ENCODE measurements at regions not wholly inside any gene's neighbourhood (a gene's known extent, or its start where the extent isn't known, plus 50 kb on each side); places are given as distances from the start of the nearest gene placed in this dataset.
"Not testable (repeated sequence)": the region's sequence is repeated elsewhere in the genome, so short reads cannot be mapped to it uniquely, and the experiment has no call there.

DNA sequence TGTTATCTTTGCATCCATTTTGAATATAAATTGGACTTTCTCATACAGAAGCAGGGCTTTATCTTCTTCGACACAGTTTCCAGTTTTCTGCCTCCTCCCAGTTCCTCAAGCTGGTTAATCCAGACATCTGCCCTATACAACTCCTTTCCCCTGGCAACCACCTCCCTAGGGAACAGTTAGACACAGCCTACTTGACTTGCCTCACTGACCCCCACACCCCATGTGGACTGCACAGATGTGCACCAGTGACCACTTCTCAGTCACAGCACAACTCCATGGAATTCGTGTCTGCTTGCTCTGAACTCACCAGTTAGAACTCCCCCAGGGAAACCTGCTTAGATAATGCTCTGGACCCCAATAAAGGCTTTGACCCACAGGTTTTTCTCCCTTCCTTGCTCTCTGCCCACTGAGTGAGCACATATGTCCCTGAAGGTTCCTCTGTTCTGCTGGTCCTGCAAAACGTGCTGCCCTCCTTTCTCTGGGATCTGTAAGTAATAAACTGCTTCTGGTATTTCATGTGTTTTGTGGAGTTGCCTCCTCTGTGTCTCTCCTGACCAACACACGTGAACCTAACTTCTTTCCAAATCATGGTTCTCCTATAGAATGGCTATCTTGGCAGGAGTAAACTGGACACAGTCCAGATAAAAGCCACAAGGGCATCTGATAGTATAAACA lies 351.2 kb downstream of the CD83 start:
- DNase-seq, result no peak

DNA sequence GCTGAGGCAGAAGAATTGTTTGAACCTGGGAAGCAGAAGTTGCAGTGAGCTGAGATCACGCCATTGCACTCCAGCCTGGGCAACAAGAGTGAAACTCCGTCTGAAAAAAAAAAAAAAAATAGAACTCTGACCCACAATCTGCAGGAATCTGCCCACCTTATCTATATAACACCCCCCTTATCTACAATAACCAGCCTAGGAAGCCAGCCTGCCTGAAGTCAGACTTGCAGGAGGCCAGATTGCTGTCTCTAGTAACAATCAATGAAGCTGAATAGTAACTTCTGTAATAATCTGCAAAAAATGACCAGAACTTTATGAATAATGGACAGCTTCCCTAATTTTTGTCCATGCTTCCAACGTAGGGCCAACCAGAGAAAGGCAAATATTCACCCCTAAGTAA lies 352.5 kb downstream of the CD83 start:
- no peak for DNase-seq

DNA sequence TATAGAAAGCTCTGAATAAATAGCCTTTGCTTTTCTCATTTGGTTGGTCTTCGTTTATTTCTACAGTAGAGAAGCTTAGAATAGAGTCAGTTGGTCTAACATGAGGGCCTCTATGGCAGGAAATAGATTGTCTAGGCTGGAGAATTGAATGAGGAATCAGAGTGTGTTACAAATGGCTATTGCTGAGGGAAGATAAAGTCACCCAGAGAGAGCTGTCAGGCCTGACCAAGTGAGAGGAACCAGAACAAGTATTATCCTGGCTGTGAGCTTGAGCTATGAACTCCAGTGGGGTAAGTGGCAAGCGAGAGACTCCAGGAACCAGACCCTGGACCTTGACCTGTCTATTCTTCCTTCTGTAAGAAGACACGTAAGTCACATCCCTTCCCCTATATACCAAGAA lies 353.1 kb downstream of the CD83 start:
- DNase-seq, result no peak

DNA sequence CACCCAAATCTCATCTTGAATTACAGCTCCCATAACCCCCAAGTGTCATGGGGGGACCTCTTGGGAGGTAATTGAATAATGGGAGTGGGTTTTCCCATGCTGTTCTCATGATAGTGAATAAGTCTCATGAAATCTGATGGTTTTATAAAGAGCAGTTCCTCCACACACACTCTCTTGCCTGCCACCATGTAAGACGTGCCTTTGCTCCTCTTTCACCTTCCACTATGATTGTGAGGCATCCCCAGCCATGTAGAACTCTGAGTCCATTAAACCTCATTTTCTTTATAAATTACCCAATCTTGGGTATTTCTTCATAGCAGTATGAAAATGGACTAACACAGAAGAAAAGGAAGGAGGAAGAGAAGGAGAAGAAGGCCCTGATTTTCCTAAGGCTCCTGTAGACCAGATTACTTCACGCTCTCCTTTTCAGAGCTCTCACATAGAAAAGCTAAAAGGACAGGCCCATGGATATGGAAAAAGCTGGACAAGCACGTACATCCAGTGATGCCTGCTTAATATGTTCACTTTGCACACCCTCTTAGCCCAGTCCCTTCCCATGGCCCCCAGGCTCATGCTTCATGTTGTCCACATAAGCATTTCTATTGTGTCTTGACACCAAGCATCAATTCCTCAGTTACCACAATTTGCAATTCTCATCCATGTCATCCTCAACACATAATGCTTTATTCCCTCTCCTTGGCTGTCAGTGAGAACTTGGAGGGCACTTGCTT lies 354.8 kb downstream of the CD83 start:
- DNase-seq, result no peak

DNA sequence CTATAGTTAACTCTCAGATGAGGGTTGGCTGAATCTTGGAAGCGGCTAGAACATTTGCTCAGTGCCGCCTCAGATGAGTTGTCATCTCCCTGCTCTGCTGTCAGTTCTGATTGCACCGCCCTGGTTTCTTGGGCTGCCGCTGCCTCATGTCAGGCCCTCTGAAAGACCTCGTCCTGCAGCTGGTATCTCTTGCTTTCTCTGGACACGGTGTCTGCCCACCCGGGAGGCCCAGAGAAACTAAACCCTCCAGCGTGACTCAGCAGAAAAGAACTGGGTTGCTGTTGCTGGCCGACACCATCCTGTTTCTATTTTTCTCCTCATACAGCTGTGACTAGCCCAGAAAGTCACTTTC lies 355.4 kb downstream of the CD83 start:
- DNase-seq, result no peak

DNA sequence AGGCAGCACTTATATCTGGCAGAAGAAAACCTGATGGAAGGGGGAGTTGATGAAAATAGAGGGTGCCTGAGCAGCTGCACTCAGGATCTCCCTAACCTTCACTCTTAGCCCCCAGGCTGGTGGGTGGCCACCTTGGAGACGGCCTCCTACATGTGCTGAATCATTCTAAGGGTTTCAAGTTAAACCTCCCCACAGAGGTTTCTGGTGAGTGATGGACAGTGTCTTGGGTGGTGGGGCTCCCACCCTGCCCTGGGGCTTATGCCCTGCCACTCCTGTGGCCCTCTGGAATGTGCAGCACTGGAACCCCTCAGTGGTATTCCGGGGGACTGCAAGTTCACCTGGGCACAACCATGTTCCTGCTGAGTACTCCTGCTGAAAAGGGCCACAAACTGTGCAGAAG lies 357.2 kb downstream of the CD83 start:
- no peak for DNase-seq

DNA sequence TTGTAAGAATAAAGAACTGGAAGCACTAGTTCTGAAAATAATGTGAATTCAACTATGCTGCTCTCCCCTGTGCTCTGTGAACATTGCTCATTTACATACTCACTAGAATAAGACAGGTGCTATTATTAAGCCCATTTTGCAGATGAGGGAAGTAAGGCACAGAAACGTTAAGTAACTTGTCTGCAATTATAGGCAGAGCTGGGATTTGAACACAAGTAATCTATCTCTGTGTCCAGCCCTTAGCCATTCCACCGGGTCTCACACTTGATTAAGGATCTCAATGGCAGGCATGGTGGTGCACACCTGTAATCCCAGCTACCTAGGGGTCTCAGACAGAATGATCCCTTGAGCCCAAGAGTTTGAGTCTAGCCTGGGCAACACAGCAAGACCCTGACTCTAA lies 357.7 kb downstream of the CD83 start:
- DNase-seq, result no peak

DNA sequence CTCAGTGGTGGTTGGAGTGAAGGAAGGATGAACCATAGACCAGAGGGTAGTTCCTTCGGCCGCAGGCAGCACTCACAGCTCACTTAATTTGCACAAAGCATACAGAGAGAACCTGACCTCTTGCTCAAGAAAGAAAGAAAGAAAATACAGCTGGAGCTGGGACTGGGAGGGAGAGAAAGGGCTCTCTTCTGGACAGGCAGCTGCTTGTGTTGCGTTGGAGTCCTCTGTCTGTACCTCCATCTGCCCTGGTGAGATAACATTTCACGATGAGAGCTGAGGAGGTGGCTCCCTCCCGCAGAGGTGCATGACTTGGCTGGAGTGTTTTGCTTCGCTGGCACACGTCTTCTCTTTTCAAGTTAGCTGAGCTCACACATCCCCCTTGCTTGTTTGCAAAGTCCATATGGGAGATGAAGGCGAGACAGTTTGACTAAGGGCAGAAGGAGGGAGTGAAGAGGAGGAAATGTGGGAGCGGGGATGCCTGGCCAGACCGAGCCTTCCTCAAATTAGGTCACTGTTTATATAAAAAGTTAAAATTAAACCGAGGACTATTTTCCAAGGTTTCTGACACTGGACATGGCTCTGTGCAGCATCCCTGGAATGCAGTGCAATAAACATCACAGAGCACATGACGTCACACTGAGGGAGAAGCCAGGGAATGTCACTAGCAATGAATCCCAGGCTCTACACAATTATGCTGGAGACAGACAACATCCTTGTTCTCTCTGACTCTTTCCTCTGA lies 359.4 kb downstream of the CD83 start:
- peak; percentile 79 for DNase-seq

DNA sequence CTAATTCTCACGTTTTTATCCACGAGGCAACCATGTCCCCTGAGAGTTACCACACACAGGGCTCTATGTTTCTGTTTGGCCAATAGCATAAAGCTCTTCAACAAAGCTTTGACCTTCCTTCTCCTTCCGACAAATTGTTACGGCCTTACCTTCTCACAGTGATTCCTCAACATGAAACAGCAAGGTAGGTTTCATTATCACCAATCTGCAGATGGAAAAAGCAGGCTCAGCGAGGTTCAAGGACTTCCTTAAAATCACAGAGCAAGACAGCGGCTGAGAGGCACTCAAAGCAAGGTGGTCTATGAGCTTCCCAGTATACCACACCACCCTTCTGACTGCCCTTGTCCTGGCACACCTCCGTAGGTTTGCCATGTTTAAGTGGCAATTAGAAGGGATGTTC lies 360.0 kb downstream of the CD83 start:
- DNase-seq, result no peak

DNA sequence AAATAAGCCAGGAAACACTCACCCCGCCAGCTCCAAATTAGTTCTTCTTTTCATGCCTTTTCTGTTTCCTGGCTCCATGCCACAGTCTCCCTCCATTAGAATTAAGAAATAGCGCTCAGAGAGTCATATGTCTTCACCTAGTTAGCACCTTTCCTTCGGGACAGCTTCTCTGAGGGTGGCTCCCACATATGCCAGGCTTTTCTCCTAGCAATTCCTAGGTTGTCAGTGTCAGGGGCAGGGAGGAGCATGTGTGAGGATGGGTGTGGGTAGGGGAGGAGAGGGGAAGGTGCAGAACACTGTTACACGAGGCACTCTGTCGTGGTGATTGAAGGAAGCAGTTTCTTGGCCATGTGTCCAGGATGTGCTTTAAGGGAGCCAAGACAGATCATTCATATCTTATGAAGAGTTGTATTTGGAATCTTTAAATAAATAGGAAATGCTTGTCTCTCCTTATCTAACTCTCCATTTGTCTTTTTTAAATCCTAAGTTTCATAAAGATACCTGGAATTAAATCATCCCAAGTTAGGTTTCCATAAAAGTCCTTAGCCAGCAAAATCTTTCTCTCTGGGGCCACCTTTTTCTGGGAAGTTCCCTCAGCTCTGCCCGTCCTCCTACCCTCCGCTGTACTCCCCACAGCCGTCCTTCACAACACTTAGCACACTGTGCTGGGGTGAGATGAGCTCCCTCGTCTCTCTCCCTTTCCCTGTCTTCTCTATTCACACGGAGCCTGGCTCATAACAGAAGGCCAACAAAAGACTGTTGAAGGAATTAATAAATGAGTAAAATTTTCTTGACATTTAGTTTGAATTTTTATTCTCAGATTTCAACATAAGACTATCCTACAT lies 361.0 kb downstream of the CD83 start:
- DNase-seq, result no peak

DNA sequence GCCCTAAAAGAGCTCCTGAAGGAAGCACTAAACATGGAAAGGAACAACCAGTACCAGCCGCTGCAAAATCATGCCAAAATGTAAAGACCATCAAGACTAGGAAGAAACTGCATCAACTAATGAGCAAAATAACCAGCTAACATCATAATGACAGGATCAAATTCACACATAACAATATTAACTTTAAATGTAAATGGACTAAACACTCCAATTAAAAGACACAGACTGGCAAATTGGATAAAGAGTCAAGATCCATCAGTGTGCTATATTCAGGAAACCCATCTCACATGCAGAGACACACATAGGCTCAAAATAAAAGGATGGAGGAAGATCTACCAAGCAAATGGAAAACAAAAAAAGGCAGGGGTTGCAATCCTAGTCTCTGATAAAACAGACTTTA lies 364.4 kb downstream of the CD83 start:
- not testable (repeated sequence) for DNase-seq

DNA sequence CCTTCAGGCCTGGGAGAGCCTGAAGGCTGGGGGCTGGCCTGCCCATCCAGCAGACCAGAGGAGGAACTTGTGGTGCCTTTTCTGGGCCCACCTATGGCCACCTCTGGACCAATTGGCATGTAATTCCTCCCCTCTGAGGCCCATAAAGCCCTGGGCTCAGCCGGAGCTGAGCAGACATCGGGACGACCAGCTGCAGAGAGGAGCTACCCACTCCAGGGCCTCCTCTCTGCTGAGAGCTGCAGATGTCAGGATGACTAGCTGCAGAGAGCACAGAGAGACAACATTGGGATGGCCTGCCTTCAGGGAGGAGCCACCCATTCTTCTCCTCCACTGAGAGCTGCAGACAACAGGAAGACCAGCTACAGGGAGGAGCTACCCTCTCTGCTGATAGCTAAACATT lies 370.1 kb downstream of the CD83 start:
- no peak for DNase-seq

DNA sequence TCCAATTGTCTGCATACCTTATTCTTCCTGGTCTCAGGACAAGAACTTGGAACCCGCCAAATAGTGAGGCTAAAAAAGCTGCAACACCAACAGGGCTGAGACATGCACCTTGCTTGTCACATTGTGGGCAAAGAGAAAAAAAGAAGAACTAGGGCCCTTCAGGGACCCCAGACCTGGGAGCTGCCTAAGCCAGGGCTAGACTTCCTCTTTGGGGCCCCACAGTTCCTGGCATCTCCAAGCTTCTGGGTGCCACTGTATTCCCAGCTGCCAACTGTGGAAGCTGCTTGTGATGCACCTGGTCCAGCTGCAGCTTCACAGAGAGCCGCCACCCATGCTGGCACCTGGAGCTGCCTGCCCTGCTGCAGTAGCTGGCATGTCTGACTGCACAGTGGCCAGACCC lies 370.6 kb downstream of the CD83 start:
- no peak for DNase-seq

DNA sequence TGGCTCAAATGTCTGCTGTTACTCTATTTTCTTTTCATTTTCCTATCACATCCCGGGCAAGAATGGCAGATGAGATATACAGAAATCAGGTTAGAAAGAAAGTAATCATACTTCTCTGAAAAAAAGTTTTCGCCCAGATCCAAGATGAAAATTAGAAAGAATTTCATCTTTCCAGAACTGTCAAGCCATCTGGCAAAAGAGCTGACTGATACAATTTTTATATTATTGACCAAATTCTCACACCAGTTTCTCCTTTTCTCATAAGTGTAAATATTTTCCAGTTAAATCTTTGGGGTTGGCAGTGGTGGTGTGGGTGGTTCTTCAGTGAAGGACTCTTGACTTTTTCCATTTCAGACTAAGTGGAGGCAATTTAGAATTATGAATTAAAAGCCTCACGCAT lies 371.9 kb downstream of the CD83 start:
- no peak for DNase-seq

DNA sequence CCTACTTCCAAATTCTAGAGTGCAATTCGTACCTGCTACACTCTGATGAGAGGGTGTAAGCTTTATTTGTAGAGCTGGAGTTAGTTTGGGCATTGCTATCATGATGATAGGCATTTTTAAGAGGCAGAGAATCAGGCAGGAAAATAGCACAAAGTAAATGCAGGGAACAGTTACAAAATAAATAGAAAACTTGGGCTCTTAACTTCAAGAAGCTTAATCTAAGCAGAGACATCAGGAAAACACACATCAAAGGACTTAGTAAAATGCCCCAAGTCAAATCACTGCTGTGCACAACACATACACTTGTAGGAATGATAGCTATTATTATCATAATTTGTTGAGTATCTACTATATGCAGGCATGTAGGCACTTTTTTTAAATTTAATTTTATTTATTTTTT lies 381.2 kb downstream of the CD83 start:
- DNase-seq, result no peak

DNA sequence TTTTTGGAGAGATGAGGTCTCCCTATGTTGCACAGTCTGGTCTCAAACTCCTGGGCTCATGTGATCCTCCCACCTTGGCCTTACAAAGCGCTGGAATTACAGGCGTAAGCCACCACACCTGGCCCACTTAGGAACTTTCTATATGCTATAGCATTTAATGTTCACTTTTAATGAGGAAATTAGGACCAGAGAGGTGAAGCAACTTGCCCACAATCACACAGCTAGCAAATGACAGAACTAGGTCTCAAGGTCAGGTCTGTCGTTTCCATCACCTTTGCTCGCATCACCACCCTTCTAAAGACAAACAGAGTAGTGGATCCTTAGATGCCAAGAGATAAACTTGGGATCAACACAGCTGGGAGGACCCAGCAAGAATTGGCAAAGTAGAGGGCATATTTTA lies 381.7 kb downstream of the CD83 start:
- DNase-seq, result no peak

DNA sequence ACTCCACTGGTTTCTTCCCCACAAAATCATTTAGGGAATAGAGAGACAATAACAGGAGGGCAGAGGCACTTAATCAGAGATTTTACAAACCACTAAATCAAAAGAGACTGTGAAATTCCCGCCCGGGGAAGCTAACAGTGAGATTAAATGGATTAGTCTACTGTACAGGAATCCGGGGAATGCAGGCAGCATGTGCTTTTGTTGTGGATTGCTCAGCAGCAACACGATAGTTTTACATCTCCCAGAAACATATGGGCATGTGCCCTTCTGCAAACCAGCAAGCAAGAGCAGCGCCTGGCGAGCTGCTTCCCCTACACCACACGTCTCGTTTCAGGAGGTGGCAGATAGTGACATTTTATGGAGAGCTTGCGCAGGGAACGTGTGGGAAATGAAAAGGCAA lies 382.3 kb downstream of the CD83 start:
- peak; percentile 84 for DNase-seq

DNA sequence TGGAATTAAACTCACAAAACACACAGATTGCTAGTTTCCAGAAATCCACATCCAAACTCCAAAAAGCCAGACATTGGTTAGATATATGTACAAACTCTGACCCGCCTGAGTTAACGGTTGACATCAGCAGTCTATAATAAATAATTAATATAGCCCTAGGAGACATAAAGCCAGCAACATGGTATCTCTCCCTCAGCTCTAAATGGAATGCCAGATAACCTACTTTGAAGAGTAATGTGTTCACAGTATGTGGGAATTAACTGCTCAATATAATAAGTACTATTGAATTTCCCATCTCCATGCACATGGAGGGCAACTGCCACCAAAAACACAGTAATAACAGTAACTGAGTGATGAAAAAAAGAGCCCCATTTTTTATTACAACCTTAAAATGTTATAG lies 383.2 kb downstream of the CD83 start:
- peak; percentile 74 for DNase-seq

DNA sequence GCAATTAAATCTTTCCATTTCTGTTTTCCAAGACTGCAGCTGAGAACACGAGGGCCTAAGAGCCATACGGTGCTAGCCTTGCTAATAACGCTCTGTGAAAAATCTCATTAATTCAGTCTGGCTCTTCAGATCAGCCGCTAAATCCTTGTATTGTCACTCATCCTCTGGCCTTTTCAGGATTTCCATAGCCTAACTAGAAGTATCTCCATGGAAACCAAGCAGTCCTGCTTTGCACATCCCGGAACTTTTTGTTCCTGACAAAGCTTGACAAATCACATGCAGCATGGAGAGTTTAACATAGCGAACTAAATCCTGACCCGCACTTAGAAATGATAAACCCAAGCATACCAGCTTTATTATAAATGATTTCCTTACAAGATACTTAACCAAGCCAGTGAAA lies 383.7 kb downstream of the CD83 start:
- peak; percentile 86 for DNase-seq

DNA sequence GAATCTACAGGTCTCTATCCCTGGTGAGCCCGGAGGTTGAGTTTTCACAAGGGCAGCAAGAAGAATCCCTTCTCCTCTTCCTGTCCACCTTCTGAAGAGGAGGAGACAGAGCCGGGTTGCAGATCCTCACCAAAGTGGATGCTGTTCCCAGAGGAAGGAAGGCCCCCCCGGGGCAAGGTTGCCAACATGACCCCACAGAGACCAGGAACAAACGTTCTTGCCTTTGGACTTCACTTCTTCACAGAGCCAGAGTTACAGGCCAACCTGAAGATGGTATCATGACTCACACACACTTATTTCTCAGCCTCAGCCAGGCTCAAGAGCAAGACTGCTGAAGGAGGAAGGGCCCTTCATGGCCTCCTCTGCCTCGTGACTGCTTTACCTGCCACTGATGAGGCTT lies 384.3 kb downstream of the CD83 start:
- no peak for DNase-seq

DNA sequence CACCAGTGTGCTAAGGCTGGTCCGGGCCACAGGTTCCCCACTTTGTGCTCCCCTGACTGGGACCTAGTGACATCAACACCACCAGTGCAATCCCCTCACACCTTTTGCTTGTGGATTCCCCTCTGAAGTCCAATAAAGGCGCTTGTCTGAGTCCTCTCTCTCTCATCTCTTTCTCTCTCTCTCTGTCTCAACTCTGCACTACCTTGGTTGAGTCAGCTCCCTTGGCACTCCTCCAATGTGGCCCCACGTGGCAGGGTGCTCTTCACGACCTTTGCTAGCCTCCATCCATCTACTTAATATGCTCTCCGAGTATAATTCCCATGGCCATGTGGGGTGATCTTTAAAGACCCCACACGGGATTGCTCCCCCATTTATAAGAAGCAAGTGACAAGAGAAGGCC lies 385.0 kb downstream of the CD83 start:
- no peak for DNase-seq

DNA sequence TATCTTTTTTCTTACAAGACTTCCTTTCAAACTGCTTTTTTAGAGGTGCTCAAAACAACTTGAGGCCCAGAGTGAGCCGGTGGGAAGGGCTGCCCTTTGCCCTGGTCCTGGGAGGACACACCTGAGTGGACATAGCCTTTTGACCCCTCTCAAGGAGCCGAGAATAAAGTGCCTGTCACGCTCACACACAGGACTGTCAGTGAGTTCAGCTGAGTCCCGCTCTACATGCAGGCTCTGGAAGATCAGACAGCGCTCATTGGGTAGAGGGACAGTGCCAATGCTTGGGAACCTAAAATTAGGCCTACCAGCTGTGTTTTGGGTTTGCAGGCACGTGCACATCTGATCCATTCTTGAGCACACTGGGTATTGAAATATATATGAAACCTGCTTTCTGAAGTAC lies 387.8 kb downstream of the CD83 start:
- no peak for DNase-seq

DNA sequence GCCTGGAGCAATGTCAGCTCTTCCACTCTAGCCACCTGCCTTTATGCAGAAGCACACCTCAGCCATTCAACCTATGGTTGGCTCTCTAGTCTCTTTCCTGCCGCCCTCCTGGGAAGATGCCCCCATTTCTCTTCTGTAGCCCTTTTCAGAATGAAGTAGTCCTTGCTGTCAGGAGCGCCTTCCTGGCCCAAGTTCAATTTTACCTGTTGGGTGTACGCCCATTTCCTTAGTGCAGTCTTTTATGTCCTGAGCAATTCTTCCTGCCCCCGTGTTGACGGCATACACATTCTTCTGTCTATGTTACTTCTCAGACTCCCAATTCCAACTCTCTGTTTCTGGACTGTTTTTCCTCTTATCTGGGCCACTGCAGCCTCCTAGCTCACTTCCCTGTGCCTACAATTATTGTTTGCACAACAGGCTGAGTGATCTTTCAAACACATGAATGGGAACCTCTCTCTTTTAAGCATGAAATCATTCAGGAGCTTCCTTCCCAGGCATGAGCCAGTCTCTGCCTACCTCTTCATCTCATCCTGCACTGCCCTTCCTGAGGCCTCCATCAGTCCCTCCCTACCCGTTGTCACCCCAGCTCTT lies 389.2 kb downstream of the CD83 start:
- DNase-seq, result no peak

Data from eye (tissue), 1 donor.